Lower leg skin (tissue), 4 donors: ENCODE measurements at regions not wholly inside any gene's neighbourhood (a gene's known extent, or its start where the extent isn't known, plus 50 kb on each side); places are given as distances from the start of the nearest gene placed in this dataset.

Experiments used
- DNase-seq, 2 donors: peaks; one replicate each; pipeline ENCODE4 v3.0.0-alpha.2; 2019; ENCODE audit warnings: low spot score in 2 of 2
- H3K4me3 ChIP-seq: fragments of 200-600 bp; sonication (generic); 2 replicates; pipeline ENCODE4 v1.5.1; 2017; ENCODE audit warnings: mild to moderate bottlenecking, low read depth; ENCODE audit not compliant: poor library complexity, severe bottlenecking
- CTCF ChIP-seq, 3 donors: fragments of 450-650 bp; IDR thresholded peaks; one replicate each; pipeline ENCODE4 v1.5.1; 2016; ENCODE audit warnings: antibody characterized with exemption in 3 of 3, mild to moderate bottlenecking in 3 of 3, moderate library complexity in 2 of 3
- POLR2A ChIP-seq, 2 donors: fragments of 450-650 bp; IDR thresholded peaks; one replicate each; pipeline ENCODE4 v1.6.1; 2016 to 2017; ENCODE audit warnings: antibody characterized with exemption in 2 of 2, mild to moderate bottlenecking in 1 of 2, moderate library complexity in 1 of 2
- WGBS, 2 donors: methylation state at CpG; one replicate each; pipeline ENCODE4 v1.1.5; 2018; 5-methylcytosine and 5-hydroxymethylcytosine counted together
- intact Hi-C: fragments of 100-400 bp; cut with DNase I; formaldehyde crosslinking; loops from one replicate; pipeline ENCODE4 v1.15.0; 2023; ENCODE audit warnings: low total_unique reads

GRCh38 chr12:124129132-124129531 is 156.1 kb downstream of the ZNF664 start:
- no peak for DNase-seq
- intact Hi-C loops = no loop called here
- WGBS, 2 donors = 85 to 95% methylated on average over 9 of the region's 9 CpGs
- H3K4me3 ChIP-seq = no peak overlapping the region
- TF ChIP-seq POLR2A (IDR thresholded peaks at IDR 0.05) (no peak), CTCF (IDR thresholded peaks at IDR 0.05) (no peak)

- TF ChIP-seq POLR2A (IDR thresholded peaks at IDR 0.05) = no peak
- TF ChIP-seq CTCF (IDR thresholded peaks at IDR 0.05) = no peak
- DNase-seq = no peak
- no peak overlapping the region for H3K4me3 ChIP-seq
- intact Hi-C loops = no loop called here
- WGBS, 2 donors = 80 to 87% methylated on average over 9 of the region's 9 CpGs
Observed at GRCh38 chr12:124130691-124131591, 157.9 kb downstream of the ZNF664 start.

- H3K4me3 ChIP-seq = no peak overlapping the region
- no peak for DNase-seq
- intact Hi-C loops = no loop called here
- no peak for TF ChIP-seq CTCF (IDR thresholded peaks at IDR 0.05)
- no peak for TF ChIP-seq POLR2A (IDR thresholded peaks at IDR 0.05)
- WGBS, 2 donors = 87 to 90% methylated on average over 5 of the region's 5 CpGs
Observed at GRCh38 chr12:124131659-124132058, 158.6 kb downstream of the ZNF664 start.

- H3K4me3 ChIP-seq = no peak overlapping the region
- WGBS, 2 donors = 93 to 94% methylated on average over 2 of the region's 2 CpGs
- intact Hi-C loops = no loop called here
- DNase-seq = no peak
- TF ChIP-seq CTCF (IDR thresholded peaks at IDR 0.05) = no peak
- no peak for TF ChIP-seq POLR2A (IDR thresholded peaks at IDR 0.05)
Observed at GRCh38 chr12:124132530-124132929, 159.5 kb downstream of the ZNF664 start.

GRCh38 chr12:124136796-124137195 is 158.1 kb upstream of the RFLNA start:
- DNase-seq = no peak
- no peak overlapping the region for H3K4me3 ChIP-seq
- intact Hi-C loops = no loop called here
- TF ChIP-seq POLR2A (IDR thresholded peaks at IDR 0.05) (no peak), CTCF (IDR thresholded peaks at IDR 0.05) (no peak)
